Stimulated activated CD8-positive, alpha-beta memory T cell treated with anti-CD3 and anti-CD28 coated beads, Interleukin-15, amount 100 ng/mL, for 24 hours (primary cell): ENCODE measurements at regions not wholly inside any gene's neighbourhood (a gene's known extent, or its start where the extent isn't known, plus 50 kb on each side); places are given as distances from the start of the nearest gene placed in this dataset.
"Not testable (repeated sequence)": the region's sequence is repeated elsewhere in the genome, so short reads cannot be mapped to it uniquely, and the experiment has no call there.

Experiments used
- DNase-seq: peaks from one replicate; pipeline ENCODE4 v3.0.0-alpha.2; 2020; ENCODE audit warnings: low read depth

DNA sequence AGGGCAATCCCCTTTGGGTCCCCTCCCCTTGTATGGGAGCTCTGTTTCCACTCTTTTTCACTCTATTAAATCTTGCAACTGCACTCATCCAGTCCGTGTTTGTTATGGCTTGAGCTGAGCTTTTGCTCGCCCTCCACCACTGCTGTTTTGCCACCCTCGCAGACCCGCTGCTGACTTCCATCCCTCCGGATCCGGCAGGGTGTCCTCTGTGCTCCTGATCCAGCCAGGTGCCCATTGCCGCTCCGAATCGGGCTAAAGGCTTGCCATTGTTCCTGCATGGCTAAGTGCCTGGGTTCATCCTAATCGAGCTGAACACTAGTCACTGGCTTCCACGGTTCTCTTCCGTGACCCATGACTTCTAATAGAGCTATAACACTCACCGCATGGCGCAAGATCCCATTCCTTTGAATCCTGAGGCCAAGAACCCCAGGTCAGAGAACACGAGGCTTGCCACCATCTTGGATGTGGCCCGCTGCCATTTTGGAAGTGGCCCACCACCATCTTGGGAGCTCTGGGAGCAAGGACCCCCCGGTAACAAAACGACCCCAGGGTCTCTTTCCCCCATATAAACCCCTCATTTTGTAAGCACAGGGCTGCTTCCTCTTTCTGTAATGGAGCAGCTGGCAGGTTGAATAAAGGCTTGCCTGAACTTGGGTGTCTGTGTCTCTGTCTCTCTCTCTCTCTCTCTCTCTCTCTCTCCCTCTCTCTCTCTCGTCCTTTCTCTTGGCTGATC is 1166.2 kb downstream of the TAF11L14 start:
- DNase-seq, result no peak

DNA sequence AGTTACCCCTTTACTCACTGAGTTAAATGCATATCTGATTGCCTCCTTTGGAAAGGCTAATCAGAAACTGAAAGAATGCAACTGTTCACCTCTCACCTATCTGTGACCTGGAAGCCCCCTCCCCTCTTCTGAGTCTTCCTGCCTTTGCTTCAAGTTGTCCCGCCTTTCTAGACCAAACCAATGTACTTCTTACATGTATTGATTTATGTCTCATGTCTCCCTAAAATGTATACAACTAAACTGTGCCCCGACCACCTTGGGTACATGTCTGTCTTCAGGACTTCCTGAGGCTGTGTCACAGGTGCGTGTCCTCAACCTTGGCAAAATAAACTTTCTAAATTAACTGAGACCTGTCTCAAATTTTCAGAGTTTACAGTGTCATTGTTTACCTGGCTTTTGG is 1167.2 kb downstream of the TAF11L14 start:
- DNase-seq, result not testable (repeated sequence)

DNA sequence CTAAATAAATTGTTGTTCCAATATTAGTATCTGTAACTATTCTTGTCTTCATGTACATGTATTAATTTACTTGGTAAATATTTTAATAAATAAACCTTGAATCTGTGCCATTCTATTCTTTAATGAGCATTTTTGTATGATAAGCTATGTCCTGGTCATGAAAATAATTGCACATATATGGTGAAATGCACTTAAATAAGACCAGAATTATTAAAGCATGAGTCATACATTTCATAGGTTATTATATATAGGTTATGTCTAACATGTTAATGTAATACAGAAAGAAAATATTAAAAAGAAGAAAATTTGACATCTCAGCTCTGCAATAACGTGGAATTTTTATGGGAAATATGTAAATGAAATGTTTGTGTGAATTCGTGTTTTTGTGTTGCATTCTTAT is 1168.1 kb downstream of the TAF11L14 start:
- DNase-seq, result no peak

DNA sequence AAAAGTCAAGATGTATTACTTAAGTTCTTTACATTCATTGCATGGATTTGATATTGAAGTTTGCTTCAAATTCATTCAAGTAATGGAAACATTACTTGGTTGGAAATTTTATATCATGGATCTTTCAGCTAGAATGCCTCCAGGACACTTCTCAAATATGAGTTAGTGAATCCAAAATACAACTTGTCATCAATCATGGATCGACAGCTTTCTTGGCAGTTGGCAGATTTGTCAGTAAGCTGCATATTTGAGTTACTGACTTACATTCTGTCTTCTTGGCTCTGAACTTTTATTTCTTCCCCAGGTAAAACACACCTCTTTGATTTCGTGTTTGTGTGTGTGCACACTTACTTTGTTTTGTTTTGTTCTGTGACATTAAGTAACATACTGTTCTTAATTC is 1171.1 kb downstream of the TAF11L14 start:
- DNase-seq, result no peak

DNA sequence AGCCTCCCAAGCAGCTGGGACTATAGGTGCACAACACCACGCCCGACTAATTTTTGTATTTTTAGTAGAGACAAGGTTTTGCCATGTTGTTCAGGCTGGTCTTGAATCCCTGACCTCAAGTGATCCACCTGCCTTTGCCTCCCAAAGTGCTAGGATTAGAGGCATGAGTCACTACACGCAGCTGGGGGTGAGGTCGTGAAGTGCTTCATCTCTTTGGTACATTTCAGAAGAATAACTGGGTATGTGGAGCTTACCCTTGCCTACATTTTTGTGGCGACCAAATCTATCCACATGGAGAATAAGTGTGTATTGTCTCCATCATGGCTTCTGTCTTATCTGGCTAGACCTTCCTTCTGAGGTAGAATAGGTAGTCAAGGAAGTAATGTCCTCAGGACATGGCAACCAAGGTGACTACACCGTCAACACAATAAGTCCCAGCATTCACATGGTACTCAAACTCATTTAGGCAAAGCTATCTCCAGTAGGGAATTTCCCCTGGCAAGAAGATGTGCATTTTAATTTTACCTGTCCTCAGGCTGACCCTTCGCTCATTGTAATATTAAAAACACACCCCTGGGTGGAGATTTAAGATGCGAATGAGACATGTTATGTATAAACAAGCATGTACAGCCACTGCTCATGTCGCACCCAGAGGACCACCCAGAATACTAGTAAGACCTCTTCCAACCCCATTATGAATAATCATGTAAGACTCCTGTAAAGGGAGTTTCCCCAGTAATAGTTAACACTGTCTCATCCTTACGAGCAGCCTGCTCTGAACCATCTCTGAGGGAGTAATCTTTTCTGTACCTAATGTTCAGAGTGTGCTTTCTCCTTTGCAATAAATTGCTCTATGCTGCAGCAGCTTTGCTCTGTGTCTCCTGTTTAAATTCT is 1173.2 kb downstream of the TAF11L14 start:
- no peak for DNase-seq

DNA sequence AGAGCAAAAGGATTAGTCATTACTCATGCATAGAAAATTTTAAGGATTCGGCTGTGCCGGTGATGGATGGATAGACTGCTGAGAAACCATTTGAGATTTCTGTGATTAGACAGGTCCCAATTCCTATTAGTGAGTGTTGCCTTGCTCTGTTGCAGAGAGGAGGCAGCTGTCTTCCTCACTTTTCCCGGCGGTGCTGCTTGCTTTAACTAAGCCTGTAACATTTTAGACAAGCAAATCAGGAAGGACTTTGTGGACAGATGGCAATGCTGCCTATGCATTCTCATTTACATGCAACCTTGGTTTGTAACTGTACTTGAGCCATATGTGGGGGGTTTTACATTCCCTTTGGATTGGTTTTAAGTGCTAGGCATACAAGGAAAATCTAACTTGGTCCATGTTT is 1176.3 kb downstream of the CDH18 start:
- no peak for DNase-seq

DNA sequence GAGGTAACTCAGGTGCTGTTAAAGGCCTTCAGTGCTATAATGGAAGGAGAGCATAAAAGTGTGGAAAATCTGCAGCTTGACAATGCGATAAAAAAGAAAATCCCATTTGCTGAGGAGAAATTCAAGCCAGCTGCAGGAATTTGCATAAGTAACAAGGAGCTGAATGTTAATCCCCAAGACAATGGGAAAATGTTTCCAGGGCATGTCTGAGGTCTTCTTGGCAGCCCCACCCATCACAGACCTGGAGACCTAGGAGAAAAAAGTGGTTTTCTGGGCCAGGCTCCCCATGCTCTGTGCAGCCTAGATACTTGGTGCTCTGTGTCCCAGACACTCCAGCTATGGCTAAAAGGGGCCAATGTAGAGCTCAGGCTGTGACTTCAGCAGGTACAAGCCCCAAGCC is 1159.6 kb downstream of the CDH18 start:
- DNase-seq, result no peak

DNA sequence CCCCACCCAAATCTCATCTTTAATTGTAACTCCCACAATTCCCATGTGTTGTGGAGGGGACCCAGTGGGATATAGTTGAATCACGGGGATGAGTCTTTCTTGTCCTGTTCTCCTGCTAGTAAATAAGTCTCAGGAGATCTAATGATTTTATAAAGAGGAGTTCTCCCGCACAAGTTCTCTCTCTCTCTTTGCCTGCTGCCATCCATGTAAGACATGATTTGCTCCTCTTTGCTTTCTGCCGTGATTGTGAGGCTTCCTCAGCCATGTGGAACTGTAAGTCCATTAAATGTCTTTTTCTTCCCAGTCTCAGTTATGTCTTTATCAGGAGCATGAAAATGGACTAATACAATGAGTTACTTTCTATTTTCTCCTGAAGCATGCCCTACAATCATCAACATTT is 1158.5 kb downstream of the CDH18 start:
- no peak for DNase-seq

DNA sequence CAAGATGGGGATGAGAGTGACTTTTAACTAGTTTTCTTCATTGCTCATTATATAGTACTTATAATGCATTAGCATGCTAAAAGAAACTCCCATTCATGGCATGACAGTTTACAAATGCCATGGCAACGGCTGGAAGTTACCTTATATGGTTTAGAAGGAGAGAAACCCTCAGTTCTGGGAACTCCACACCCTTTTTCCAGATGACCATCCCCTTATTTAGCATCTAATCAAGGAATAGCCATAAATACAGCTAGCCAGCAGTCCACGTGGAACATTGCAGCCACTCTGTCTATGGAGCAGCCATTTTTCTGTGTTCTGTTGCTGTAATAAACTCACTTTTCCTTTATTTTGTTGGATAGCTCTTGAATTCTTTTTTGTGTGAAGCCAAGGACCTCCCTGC is 1137.8 kb downstream of the CDH18 start:
- DNase-seq, result no peak

DNA sequence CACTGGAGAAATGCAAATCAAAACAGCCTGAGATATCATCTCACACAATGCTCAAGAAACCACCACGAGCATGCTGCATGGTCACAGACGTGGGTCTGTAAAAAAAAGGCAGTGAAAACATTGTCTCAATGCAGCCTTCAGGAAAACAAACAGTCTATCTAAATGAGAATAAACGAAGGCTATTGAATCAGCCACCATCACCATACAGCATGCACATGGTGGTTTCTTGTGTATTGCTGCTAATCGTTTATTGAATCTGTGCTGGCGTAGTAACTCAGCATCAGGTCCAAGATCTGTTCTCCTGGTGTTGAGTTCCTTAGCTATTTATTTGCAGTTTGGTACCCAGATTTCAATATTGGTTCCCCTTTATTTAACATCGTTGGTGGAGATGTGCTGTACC is 1115.0 kb downstream of the CDH18 start:
- no peak for DNase-seq

DNA sequence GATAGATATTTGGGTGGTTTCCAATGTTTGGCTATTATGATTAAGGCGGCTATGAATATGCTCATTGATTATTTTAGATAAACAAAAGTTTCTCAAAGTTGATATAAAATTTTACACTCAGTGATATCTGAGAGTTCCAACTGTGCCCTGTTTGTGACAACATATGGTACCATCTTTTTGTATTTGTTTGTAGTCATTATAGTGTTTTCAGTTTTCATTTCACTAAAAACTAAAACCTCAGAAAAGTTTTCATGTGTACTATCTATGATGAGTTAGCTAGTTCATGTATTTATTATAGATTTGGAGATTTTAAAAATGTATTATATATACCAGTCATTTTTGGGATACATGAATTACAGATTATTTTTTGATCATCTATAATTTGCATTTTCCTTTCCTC is 1111.4 kb downstream of the CDH18 start:
- no peak for DNase-seq

DNA sequence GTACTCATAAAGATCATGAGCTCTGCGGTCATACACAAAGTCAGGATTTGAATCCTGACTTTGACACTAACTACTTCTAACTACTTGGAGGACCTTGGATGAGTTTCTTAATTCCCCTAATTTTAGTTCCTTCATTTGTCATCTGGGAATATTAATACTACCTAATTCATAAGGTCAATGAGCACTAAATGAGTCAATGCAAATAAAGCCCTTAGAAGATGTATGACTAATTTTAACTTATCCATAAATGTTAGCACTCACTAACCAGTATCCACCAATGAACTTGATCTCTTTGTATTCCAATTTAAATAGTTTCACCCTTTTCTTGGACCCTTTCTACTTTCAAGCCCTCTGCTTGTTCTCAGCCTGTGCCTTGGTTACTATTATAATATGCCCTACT is 1106.4 kb downstream of the CDH18 start:
- DNase-seq, result no peak

DNA sequence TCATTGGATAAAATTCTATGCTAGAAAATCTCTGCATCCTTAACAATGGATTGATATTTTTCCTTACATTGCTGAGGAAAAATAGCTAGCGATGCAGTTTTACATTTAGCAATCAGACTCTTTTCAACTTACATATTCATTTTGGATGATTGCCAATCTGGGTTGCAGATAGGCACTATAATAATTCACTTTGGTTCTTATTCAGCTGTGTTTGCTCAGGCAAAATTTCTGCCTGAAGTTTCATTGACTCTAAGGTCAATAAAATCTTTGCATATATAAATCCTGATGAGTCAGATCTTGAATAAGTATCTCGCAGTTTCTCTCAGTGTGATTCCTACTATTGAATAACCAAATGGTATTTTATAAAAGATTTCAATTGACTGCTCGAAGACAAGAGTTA is 1105.8 kb downstream of the CDH18 start:
- DNase-seq, result no peak

DNA sequence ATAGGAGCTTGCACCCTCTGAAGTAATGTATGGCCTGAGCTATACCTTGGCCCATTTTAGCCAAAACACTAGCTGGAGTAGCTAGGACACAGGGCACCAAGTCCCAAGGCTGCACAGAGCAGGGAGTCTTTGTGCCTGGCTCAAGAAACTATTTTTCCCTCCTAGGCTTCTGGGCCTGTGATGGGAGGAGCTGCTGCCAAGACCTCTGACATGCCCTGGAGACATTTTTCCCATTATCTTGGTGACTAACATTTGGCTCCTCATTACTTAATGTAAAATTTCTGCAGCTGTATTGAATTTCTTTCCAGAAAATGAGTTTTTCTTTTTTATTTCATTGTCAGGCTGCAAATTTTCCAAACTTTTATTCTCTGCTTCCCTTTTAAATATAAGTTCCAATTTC is 1099.2 kb downstream of the CDH18 start:
- no peak for DNase-seq

DNA sequence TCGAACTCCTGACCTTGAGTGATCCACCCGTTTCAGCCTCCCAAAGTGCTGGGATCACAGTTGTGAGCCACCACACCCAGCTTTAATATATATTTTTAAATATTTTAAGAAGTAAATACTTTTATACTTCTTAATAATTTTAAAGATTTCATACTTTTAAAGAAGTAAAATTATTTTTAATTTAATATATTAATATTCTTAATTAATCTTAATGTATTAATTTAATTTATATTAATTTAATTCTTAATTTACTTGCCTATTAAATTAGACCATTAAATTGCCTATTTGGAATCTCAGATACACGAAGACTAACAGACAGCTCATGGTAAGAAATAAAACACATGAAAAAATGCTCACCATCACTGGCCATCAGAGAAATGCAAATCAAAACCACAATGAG is 1087.4 kb downstream of the CDH18 start:
- DNase-seq, result no peak

DNA sequence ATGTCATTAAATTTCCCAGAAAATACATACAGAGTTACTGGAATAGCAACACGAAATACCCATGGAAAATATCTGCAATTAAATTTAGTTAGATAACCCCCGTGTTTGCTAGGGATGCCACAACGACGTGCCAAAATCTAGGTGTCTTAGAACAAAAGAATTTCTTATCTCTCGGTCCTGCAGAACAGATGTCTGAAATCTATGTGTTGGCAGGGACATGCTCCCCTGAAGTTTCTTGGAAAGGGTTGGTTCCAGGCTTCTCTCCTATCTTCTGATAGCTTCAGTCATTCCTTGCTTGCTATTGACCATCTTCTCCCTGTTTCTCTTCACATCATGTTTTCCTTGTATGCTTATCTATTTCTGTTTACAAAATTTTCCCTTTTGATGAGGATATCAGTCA is 1067.0 kb downstream of the CDH18 start:
- DNase-seq, result no peak

DNA sequence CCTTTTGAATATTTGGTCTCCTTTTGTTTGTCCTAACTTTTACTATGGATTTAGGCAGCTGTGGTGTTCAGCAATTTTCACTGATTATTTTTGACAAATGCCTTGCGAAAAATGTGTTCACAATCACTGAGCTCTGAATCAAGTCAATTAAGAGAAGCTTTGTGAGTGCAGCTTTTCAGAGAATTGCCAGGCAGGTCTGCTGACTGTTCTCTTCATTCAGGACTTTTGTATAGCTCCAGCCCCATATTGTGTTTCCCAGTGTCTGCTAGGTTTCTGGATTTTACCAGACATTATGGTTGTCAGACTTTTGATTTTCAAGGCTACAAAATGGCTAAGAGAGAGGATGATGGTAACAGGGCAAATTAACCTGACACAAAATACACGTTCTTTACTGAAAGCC is 1055.9 kb downstream of the CDH18 start:
- DNase-seq, result no peak

DNA sequence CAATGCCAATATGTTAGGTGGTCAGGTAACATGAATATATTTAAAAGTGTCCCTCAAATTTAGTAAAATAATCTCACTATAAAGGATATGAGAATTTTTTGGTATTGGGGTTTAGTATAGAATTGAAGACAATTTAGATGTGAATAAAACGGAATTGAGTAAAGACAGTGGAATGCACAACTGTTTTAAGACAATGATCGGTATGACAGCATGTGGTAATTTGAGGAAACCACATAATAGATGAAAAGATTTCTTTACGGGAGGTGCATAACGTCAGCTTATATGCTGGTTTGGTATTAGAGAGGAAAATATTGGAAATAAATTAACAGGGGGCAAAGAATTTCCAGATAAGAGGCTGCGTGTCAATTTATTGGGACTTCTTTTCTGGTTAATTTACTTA is 1043.2 kb downstream of the CDH18 start:
- DNase-seq, result no peak

DNA sequence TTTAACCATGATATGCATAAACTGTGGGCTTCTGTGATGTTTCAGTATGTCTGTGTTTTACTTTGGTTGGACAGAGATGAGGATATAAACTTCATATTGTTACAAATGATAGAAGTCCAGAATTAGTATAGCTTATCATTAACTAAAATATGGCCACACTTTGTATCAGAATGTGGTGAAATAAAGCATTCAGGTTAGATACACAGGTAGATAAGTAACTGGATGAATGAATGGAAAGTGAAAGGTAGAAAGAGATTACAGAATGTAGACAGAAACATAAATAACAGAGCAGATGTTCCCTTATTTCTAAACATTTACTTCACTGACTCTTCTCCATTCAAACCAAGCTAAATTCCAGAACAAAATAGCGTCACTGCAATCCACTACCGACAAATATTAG is 1033.8 kb downstream of the CDH18 start:
- no peak for DNase-seq

DNA sequence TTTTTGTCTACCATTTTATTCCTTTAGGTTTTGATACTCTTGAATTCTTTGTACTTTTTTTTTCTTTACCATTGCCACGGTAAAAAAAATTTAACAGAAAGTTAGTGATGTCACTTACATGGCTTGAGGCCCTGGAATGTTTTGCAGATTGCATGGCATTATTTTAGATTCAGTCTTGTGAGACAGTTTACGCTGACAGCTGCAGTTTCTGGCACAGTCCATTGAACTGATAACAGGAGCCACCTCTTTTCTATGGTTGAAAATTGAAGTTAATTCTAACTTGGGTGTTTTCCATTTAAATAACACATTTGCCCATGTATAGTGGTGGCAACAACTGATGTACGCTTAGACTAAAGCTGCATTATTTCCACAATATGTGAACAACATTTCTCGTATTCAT is 1028.5 kb downstream of the CDH18 start:
- DNase-seq, result no peak

DNA sequence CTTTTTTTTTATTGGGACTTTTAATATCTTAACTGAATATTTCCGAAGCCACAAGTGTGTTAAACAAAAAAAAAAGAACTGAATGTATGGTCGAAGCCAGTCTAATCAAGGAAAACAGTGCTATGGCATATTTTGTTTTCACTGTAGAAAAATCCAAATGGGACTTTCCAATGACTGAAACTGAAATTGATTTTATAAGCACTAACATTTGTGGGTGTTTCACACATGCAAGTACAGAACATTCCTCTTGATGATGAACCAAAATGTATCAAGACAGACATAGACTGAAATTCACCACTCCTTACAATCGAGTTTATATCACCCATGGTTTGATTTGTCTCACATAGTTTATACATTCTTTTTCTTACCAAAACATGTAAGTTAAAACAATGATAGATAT is 1026.8 kb downstream of the CDH18 start:
- no peak for DNase-seq

DNA sequence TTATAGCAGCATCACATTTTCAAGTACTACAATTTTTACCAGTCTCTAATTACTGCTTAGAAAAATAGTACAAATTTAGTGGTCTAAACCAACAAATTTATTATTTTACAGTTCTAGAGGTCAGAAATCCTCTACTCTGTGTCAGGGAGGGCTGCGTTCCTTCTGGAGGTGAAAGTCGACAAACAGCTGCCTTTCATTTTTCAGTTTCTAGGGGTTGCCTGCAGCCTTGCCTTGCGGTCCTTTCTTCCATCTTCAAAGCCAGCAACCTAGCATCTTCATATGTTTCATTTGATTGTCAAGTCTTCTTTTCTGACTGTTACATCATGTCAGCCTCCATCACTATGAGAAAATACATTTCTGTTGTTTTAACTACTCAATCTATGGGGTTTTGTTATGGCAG is 1022.1 kb downstream of the CDH18 start:
- no peak for DNase-seq

DNA sequence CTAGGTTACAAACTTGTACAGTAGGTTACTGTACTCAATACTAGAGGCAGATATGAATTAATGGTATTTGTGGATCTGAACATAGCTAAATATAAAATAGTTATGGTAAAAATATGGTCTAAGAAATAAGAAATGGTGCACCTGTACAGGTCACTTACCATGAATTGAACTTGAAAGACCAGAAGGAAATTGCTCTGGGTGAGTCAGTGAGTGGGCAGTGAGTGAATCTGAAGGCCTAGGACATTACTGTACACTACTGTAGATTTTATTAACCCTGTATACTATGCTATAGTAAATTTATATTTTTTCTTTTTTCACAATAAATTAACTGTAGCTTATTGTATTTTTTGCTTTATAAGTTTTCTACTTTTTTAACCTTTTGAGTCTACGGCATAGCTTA is 1020.4 kb downstream of the CDH18 start:
- DNase-seq, result no peak

DNA sequence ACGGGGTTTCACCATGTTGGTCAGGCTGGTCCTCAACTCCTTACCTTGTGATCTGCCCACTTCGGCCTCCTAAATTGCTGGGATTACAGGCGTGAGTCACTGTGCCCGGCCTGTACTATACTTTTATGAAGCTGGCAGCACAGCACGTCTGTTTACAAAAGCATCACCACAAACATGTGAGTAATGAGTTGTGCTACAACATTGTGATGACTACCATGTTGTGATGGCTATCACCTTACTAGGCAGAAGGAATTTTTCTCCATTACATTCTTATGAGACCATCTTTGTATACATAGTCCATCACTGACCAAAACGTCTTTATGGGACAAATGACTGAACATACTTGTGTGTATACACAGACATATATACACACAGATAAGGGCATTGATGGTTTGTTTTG is 1019.0 kb downstream of the CDH18 start:
- DNase-seq, result no peak
